ENCODE measurements at regions not wholly inside any gene's neighbourhood (a gene's known extent, or its start where the extent isn't known, plus 50 kb on each side); places are given as distances from the start of the nearest gene placed in this dataset.

- Histone ChIP-seq H3K9me1 (replicated peaks; ENCODE audit: control insufficient read depth, extremely low read depth, insufficient read depth, low read length) (no peaks in the 10 kb centered on the region), H3K79me2 (ENCODE audit: control insufficient read depth, insufficient read depth, low read length) (no peaks in the 10 kb centered on the region), H3K4me3 (replicated peaks in 1 of 3; ENCODE audit: insufficient read depth in 1 of 3, low read depth in 1 of 3, low read length in 3 of 3) (no peak overlapping the region), H3K4me2 (ENCODE audit: insufficient read depth, low read length) (no peak overlapping the region), H4K20me1 (replicated peaks; ENCODE audit: control insufficient read depth, extremely low read depth, insufficient read depth, low read length) (no peaks in the 10 kb centered on the region), H3K27ac (ENCODE audit: insufficient read depth, low read depth, low read length) (no peak overlapping the region), H3K9ac (replicated peaks; ENCODE audit: extremely low read depth, insufficient read depth, low read length) (no peak overlapping the region), H3K36me3 (ENCODE audit: control insufficient read depth in 2 of 2, extremely low read depth in 1 of 2, insufficient read depth in 2 of 2, low read length in 2 of 2) (no peaks in the 10 kb centered on the region), H2AFZ (ENCODE audit: low read depth, low read length) (no peak overlapping the region), H3K4me1 (ENCODE audit: control insufficient read depth, extremely low read depth, insufficient read depth, low read length) (no peaks in the 10 kb centered on the region), H3K27me3 (ENCODE audit: control insufficient read depth in 2 of 2, insufficient read depth in 2 of 2, low read length in 2 of 2) (no peaks in the 10 kb centered on the region), H3K9me3 (replicated peaks; ENCODE audit: control insufficient read depth, insufficient read depth, low read length) (peaks cover 7% of the 10 kb centered on the region)
- DNase-seq (ENCODE audit: low read depth, low spot score) (no peak), FAIRE-seq (no peak)
- ChIA-PET CTCF (no interaction called here), POLR2A (no interaction called here)
- intact Hi-C loops (cut with micrococcal nuclease) (no loop called here), dilution Hi-C loops (cut with MboI; ENCODE audit: extremely low pct_ligation_motif_present, low sequenced_read_pairs) (no loop called here)
- TF ChIP-seq MYC (IDR thresholded peaks at IDR 0.05; ENCODE audit: low read depth, low read length) (no peak), POLR2A (IDR thresholded peaks at IDR 0.05; ENCODE audit: low read depth, low read length) (no peak), GATA2 (IDR thresholded peaks at IDR 0.05; ENCODE audit: insufficient read depth, insufficient read length, low read depth, low read length) (no peak), POLR2AphosphoS5 (IDR thresholded peaks at IDR 0.05; ENCODE audit: insufficient read depth, low read depth, low read length) (no peak)
- no TSS peak for BruUV-seq (replicated peaks)
These were observed 278.5 kb upstream of the C1orf174 start for GRCh38 chr1:4178501-4179113.

- H4K20me1 ChIP-seq (replicated peaks; ENCODE audit: control insufficient read depth, extremely low read depth, insufficient read depth, low read length) = no peaks in the 10 kb centered on the region
- H3K9me3 ChIP-seq (replicated peaks; ENCODE audit: control insufficient read depth, insufficient read depth, low read length) = peaks cover 5% of the 10 kb centered on the region
- H3K9ac ChIP-seq (replicated peaks; ENCODE audit: extremely low read depth, insufficient read depth, low read length) = no peak overlapping the region
- H2AFZ ChIP-seq (ENCODE audit: low read depth, low read length) = no peak overlapping the region
- TF ChIP-seq POLR2AphosphoS5 (IDR thresholded peaks at IDR 0.05; ENCODE audit: insufficient read depth, low read depth, low read length) = no peak
- no peak for TF ChIP-seq FOS (IDR thresholded peaks at IDR 0.05; ENCODE audit: borderline replicate concordance, insufficient read depth, low read length)
- no peak for TF ChIP-seq EZH2 (IDR thresholded peaks at IDR 0.05; ENCODE audit: borderline replicate concordance, low read depth, low read length, severe bottlenecking)
- no peak for TF ChIP-seq MAX (IDR thresholded peaks at IDR 0.05; ENCODE audit: insufficient read depth, insufficient read length)
- no peak for TF ChIP-seq GATA2 (IDR thresholded peaks at IDR 0.05; ENCODE audit: insufficient read depth, insufficient read length, low read depth, low read length)
- TF ChIP-seq JUN (IDR thresholded peaks at IDR 0.05; ENCODE audit: borderline replicate concordance, insufficient read depth, insufficient read length, low read depth) = no peak
- TF ChIP-seq POLR2A (IDR thresholded peaks at IDR 0.05; ENCODE audit: low read depth, low read length) = no peak
- TF ChIP-seq CTCF (IDR thresholded peaks at IDR 0.05; ENCODE audit: extremely low read depth in 1 of 2, insufficient read depth in 1 of 2, low read depth in 1 of 2, low read length in 2 of 2) = no peak
- TF ChIP-seq MYC (IDR thresholded peaks at IDR 0.05; ENCODE audit: low read depth, low read length) = no peak
- POLR2A ChIA-PET = no interaction called here
- intact Hi-C loops (cut with micrococcal nuclease) (no loop called here), dilution Hi-C loops (cut with MboI; ENCODE audit: extremely low pct_ligation_motif_present, low sequenced_read_pairs) (no loop called here)
- DNase-seq (ENCODE audit: low read depth, low spot score) (no peak), FAIRE-seq (no peak)
- H3K4me3 ChIP-seq (replicated peaks in 1 of 3; ENCODE audit: insufficient read depth in 1 of 3, low read depth in 1 of 3, low read length in 3 of 3) = no peak overlapping the region
- H3K36me3 ChIP-seq (ENCODE audit: control insufficient read depth in 2 of 2, extremely low read depth in 1 of 2, insufficient read depth in 2 of 2, low read length in 2 of 2) = no peaks in the 10 kb centered on the region
- no peaks in the 10 kb centered on the region for H3K9me1 ChIP-seq (replicated peaks; ENCODE audit: control insufficient read depth, extremely low read depth, insufficient read depth, low read length)
- CTCF ChIA-PET = no interaction called here
- H3K27me3 ChIP-seq (ENCODE audit: control insufficient read depth in 2 of 2, insufficient read depth in 2 of 2, low read length in 2 of 2) = no peaks in the 10 kb centered on the region
- H3K79me2 ChIP-seq (ENCODE audit: control insufficient read depth, insufficient read depth, low read length) = no peaks in the 10 kb centered on the region
- no peaks in the 10 kb centered on the region for H3K4me1 ChIP-seq (ENCODE audit: control insufficient read depth, extremely low read depth, insufficient read depth, low read length)
- no peak overlapping the region for H3K27ac ChIP-seq (ENCODE audit: insufficient read depth, low read depth, low read length)
- no TSS peak for BruUV-seq (replicated peaks)
- H3K4me2 ChIP-seq (ENCODE audit: insufficient read depth, low read length) = no peak overlapping the region
These were observed 280.1 kb upstream of the C1orf174 start for GRCh38 chr1:4179914-4180735.
